Body of pancreas (tissue), 4 donors: ENCODE measurements at regions not wholly inside any gene's neighbourhood (a gene's known extent, or its start where the extent isn't known, plus 50 kb on each side); places are given as distances from the start of the nearest gene placed in this dataset.

Source experiments
- CTCF ChIP-seq, 7 experiments: fragments of 450-650 bp in 4 of 7; fragments of 200-600 bp in 3 of 7; sonication (generic) in 3 of 7; IDR thresholded peaks; one replicate each; pipeline ENCODE4 v1.5.1; 2016 to 2019; ENCODE audit warnings: antibody characterized with exemption in 7 of 7
- POLR2A ChIP-seq, 3 donors: fragments of 450-650 bp; IDR thresholded peaks; one replicate each; pipeline ENCODE4 v1.6.1; 2016; ENCODE audit warnings: antibody characterized with exemption in 3 of 3, mild to moderate bottlenecking in 2 of 3

- TF ChIP-seq CTCF (IDR thresholded peaks at IDR 0.05) (no peak), POLR2A (IDR thresholded peaks at IDR 0.05) (no peak)
These were observed 229.9 kb downstream of the TGFB2 start for GRCh38 chr1:218575079-218575478.
